B cell (primary cell): ENCODE measurements at regions not wholly inside any gene's neighbourhood (a gene's known extent, or its start where the extent isn't known, plus 50 kb on each side); places are given as distances from the start of the nearest gene placed in this dataset.

ENCODE experiments used
- ATAC-seq: fragments of 200-7000 bp; cut with Tn5 transposase; one replicate; pipeline ENCODE4 v1.10.0; 2021; ENCODE audit warnings: low read depth, mild to moderate bottlenecking, moderate number of reproducible peaks, moderate library complexity
- CTCF ChIA-PET: fragments of 350-600 bp; sonication (Branson Sonifier 250); formaldehyde crosslinking; loops from one replicate; lab custom pipeline; 2021; ENCODE audit warnings: antibody characterized with exemption, inconsistent platforms; lab: Charles Lee
- POLR2A ChIA-PET: fragments of 350-600 bp; sonication (Branson Sonifier 250); formaldehyde crosslinking; loops from one replicate; lab custom pipeline; 2021; ENCODE audit warnings: antibody characterized with exemption; lab: Charles Lee
- DNase-seq: peaks from one replicate; pipeline ENCODE4 v3.0.0; 2013
- H2AFZ ChIP-seq: 2 replicates; pipeline ENCODE4 v1.6.1; 2012; ENCODE audit warnings: mild to moderate bottlenecking, low read depth, low read length; ENCODE audit not compliant: insufficient read depth, poor library complexity, severe bottlenecking
- H3K27ac ChIP-seq, 2 donors: 1 replicate in 1 of 2; 2 replicates in 1 of 2; pipeline ENCODE4 v1.5.1; 2012 to 2013; ENCODE audit warnings: low read length in 2 of 2, mild to moderate bottlenecking in 2 of 2, moderate library complexity in 1 of 2
- H3K27me3 ChIP-seq, 4 experiments: fragments of 200-600 bp in 1 of 4; sonication (generic) in 1 of 4; replicated peaks in 1 of 4; 1 replicate in 2 of 4; 2 replicates in 2 of 4; pipeline versions ENCODE4 v1.6.1 to v1.7.0; 2013 to 2016; ENCODE audit warnings: low read length in 3 of 4, mild to moderate bottlenecking in 2 of 4, mixed read lengths in 1 of 4, moderate library complexity in 1 of 4; ENCODE audit not compliant: insufficient read depth in 4 of 4, control insufficient read depth in 3 of 4; ENCODE audit errors: control extremely low read depth in 1 of 4
- H3K36me3 ChIP-seq, 2 experiments: replicated peaks in 1 of 2; 1 replicate in 1 of 2; 2 replicates in 1 of 2; pipeline versions ENCODE4 v1.6.1 to v1.7.1; 2013; ENCODE audit warnings: low read length in 1 of 2; ENCODE audit not compliant: insufficient read depth in 2 of 2, control insufficient read depth in 1 of 2; ENCODE audit errors: control extremely low read depth in 1 of 2, extremely low read depth in 1 of 2
- H3K4me1 ChIP-seq, 2 donors: fragments of 200-600 bp in 1 of 2; sonication (generic) in 1 of 2; 1 replicate in 1 of 2; 2 replicates in 1 of 2; pipeline versions ENCODE4 v1.5.1 to v1.6.1; 2013 to 2017; ENCODE audit warnings: low read length in 2 of 2; ENCODE audit not compliant: control insufficient read depth in 2 of 2, insufficient read depth in 2 of 2
- H3K4me2 ChIP-seq: replicated peaks from 2 replicates; pipeline ENCODE3; 2012; ENCODE audit warnings: mild to moderate bottlenecking, low read depth, low read length; ENCODE audit not compliant: poor library complexity, severe bottlenecking
- H3K4me3 ChIP-seq, 5 experiments: fragments of 200-600 bp in 1 of 5; sonication (generic) in 1 of 5; 1 replicate in 3 of 5; 2 replicates in 2 of 5; pipeline versions ENCODE4 v1.5.1 to v1.7.0; 2011 to 2016; ENCODE audit warnings: low read length in 4 of 5, mild to moderate bottlenecking in 4 of 5, low read depth in 2 of 5, control low read depth in 1 of 5, moderate library complexity in 1 of 5; ENCODE audit not compliant: insufficient read depth in 1 of 5; ENCODE audit errors: control extremely low read depth in 1 of 5, extremely low read depth in 1 of 5
- H3K79me2 ChIP-seq: fragments of 200-600 bp; sonication (generic); one replicate; pipeline ENCODE4 v1.6.0; 2016; ENCODE audit warnings: low read length; ENCODE audit not compliant: control insufficient read depth, insufficient read depth
- H3K9ac ChIP-seq: fragments of 200-600 bp; sonication (generic); 2 replicates; pipeline ENCODE4 v1.6.1; 2017; ENCODE audit warnings: mild to moderate bottlenecking, low read length, moderate library complexity
- H3K9me3 ChIP-seq, 3 donors: one replicate each; pipeline versions ENCODE4 v1.6.1 to v1.7.1; 2013; ENCODE audit warnings: low read length in 2 of 3; ENCODE audit not compliant: control insufficient read depth in 2 of 3, insufficient read depth in 1 of 3; ENCODE audit errors: control extremely low read depth in 1 of 3
- H4K20me1 ChIP-seq: 2 replicates; pipeline ENCODE4 v1.6.0; 2012; ENCODE audit warnings: mild to moderate bottlenecking, low read length; ENCODE audit not compliant: insufficient read depth, control insufficient read depth, poor library complexity, severe bottlenecking
- H3K27ac Mint-ChIP-seq: one replicate; pipeline ENCODE4 v1.8.0; 2021; ENCODE audit warnings: mixed read lengths
- H3K27me3 Mint-ChIP-seq: one replicate; pipeline ENCODE4 v1.8.0; 2021; ENCODE audit warnings: mixed read lengths
- H3K4me1 Mint-ChIP-seq: one replicate; pipeline ENCODE4 v1.8.0; 2021; ENCODE audit warnings: mixed read lengths
- H3K4me3 Mint-ChIP-seq: one replicate; pipeline ENCODE4 v1.8.0; 2021; ENCODE audit warnings: mixed read lengths
- H3K9me3 Mint-ChIP-seq: one replicate; pipeline ENCODE4 v1.8.0; 2022; ENCODE audit warnings: mixed read lengths; ENCODE audit not compliant: insufficient read depth
- EZH2 ChIP-seq: IDR thresholded peaks from 2 replicates; pipeline ENCODE4 v1.6.1; 2012; ENCODE audit warnings: borderline replicate concordance, low read depth, mild to moderate bottlenecking, moderate library complexity, low read length; ENCODE audit not compliant: insufficient read depth, poor library complexity, severe bottlenecking
- WGBS: methylation state at CpG from one replicate; pipeline ENCODE4 v1.1.5; 2013; ENCODE audit warnings: missing lambda C conversion rate; ENCODE audit not compliant: insufficient coverage; 5-methylcytosine and 5-hydroxymethylcytosine counted together
- intact Hi-C: fragments of 100-400 bp; cut with micrococcal nuclease; formaldehyde crosslinking; loops from one replicate; pipeline ENCODE4 v1.10.0; 2022
- TF ChIP-seq, protein P1 (sequence below): fragments of 200-600 bp; IDR thresholded peaks from one replicate; pipeline ENCODE4 v1.8.0; 2022; ENCODE audit warnings: antibody characterized with exemption, mild to moderate bottlenecking

DNA sequence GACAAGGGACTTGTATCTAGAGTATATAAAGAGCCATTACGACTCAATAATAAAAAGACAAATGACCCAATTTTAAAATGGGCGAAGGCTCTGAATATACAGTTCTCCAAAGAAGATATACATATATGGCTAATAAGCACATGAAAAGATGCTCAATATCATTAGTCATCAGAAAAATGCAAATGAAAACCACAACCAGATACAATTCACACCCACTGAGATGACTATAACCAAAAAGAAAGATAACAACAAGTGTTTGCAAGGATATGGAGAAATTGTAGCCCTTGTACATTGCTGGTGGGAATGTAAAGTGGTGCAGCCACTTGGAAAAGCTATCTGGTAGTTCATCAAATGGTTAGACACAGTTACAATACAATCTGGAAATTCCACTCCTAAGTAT, 96.3 kb downstream of the TRIM29 start:
- ChIA-PET CTCF (no interaction called here), POLR2A (no interaction called here)
- peaks cover 35% of the 10 kb centered on the region for H3K27me3 Mint-ChIP-seq
- no peak for DNase-seq
- Histone ChIP-seq H3K4me2 (no peak overlapping the region), H3K79me2 (no peaks in the 10 kb centered on the region), H3K36me3 (no peaks in the 10 kb centered on the region), H3K4me3 (no peak overlapping the region), H4K20me1 (no peaks in the 10 kb centered on the region), H3K27me3 (peaks cover 0 to 10% (median 2%) of the 10 kb centered on the region in 4 experiments), H3K9me3 (peaks cover 0 to 11% (median 0%) of the 10 kb centered on the region in 3 donors), H3K27ac (no peak overlapping the region), H3K9ac (no peak overlapping the region), H3K4me1 (no peaks in the 10 kb centered on the region), H2AFZ (no peak overlapping the region)
- no peak for ATAC-seq
- H3K4me1 Mint-ChIP-seq: no peaks in the 10 kb centered on the region
- no peaks in the 10 kb centered on the region for H3K9me3 Mint-ChIP-seq
- WGBS: no CpG with 5 or more reads among the region's 2 CpGs
- no peak overlapping the region for H3K4me3 Mint-ChIP-seq
- intact Hi-C loops: no loop called here
- H3K27ac Mint-ChIP-seq: no peak overlapping the region
- TF ChIP-seq, protein P1, sequence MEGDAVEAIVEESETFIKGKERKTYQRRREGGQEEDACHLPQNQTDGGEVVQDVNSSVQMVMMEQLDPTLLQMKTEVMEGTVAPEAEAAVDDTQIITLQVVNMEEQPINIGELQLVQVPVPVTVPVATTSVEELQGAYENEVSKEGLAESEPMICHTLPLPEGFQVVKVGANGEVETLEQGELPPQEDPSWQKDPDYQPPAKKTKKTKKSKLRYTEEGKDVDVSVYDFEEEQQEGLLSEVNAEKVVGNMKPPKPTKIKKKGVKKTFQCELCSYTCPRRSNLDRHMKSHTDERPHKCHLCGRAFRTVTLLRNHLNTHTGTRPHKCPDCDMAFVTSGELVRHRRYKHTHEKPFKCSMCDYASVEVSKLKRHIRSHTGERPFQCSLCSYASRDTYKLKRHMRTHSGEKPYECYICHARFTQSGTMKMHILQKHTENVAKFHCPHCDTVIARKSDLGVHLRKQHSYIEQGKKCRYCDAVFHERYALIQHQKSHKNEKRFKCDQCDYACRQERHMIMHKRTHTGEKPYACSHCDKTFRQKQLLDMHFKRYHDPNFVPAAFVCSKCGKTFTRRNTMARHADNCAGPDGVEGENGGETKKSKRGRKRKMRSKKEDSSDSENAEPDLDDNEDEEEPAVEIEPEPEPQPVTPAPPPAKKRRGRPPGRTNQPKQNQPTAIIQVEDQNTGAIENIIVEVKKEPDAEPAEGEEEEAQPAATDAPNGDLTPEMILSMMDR: no peak
- no peak for TF ChIP-seq EZH2

- Histone ChIP-seq H4K20me1 (no peaks in the 10 kb centered on the region), H3K4me3 (no peak overlapping the region), H3K9me3 (peaks cover 0 to 18% (median 0%) of the 10 kb centered on the region in 3 donors), H3K27ac (no peak overlapping the region), H2AFZ (no peak overlapping the region), H3K36me3 (no peaks in the 10 kb centered on the region), H3K27me3 (peaks cover 0 to 12% (median 2%) of the 10 kb centered on the region in 4 experiments), H3K4me2 (no peak overlapping the region), H3K4me1 (no peaks in the 10 kb centered on the region), H3K9ac (no peak overlapping the region), H3K79me2 (no peaks in the 10 kb centered on the region)
- intact Hi-C loops: no loop called here
- TF ChIP-seq, protein P1: no peak
- no peak for TF ChIP-seq EZH2
- no peaks in the 10 kb centered on the region for H3K4me1 Mint-ChIP-seq
- H3K27ac Mint-ChIP-seq: no peak overlapping the region
- POLR2A ChIA-PET: no interaction called here
- CTCF ChIA-PET: no interaction called here
- 79% methylated on average over 5 of the region's 6 CpGs for whole genome bisulfite sequencing
- no peak overlapping the region for H3K4me3 Mint-ChIP-seq
- peaks cover 35% of the 10 kb centered on the region for H3K27me3 Mint-ChIP-seq
- H3K9me3 Mint-ChIP-seq: no peaks in the 10 kb centered on the region
- no peak for DNase-seq
- no peak for ATAC-seq
These were observed 97.6 kb downstream of the TRIM29 start for GRCh38 chr11:120040151-120040840.
